ENCODE measurements at regions not wholly inside any gene's neighbourhood (a gene's known extent, or its start where the extent isn't known, plus 50 kb on each side); places are given as distances from the start of the nearest gene placed in this dataset.

DNA sequence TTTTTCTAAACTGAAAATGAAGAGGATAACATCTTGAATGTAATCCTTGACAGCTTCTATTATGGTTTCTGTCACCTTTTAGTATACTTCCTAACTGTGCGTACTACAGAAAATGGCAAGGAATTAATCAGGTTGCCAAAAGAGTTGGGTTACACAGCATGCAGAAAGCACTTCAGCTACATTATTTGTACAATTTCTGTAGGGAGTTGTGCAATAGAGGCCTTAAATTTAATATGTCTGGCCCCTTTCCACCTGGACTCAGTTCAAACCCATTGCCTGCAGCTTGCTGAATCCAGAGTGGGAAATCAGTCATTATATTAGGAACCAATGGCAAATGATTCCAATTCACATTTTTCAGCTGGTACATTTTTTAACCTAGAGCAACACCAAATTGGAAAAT is 549.7 kb downstream of the CSNK1G3 start:
- DNase-seq (ENCODE audit: low spot score): no peak

DNA sequence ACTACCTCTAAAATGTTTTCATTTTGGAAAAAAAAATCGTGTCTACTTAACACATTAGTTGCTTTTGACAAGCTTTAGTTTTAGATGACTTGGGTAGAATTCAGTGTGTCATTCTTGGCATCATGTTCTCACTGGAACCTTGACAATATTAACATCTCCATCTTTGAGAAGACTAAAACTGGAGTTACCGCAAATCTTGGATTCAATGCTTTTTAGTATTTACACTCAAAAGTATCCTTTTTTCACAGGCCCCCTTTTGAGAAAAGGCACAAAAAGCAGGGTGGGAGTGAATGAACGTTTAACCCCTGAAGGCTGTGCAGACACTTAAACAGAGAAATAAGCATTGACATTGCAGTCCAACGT is 549.1 kb downstream of the CSNK1G3 start:
- no peak for DNase-seq (ENCODE audit: low spot score)

DNA sequence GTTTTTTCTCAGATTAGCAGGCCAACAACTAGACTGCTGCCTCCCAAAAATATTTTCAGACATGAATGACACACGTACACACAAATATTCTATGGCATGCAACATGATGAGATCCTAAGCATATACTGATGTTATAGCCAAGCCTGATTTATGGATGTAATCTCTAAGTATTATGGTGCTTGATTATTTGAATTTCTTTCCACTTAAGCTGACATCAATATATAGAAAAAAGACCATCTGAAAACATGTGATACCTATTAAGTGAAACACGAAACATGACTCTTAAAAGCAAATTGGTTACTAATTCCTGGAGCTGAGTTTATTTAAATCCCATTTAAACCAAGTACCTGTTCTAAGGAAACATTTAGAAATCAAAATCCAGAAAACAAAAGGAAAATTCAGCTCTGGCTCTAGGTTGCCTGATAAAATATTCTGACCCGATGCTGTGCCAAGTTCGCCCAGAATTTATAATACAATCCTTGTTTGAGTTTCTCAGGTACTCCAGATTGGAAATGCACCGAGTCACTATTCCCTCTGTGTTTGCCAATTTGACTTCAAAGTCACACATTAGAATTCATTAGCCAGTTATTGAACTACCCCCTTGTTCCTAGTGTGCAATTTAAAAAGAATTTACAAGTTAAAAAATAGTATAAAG is 548.6 kb downstream of the CSNK1G3 start:
- no peak for DNase-seq (ENCODE audit: low spot score)

DNA sequence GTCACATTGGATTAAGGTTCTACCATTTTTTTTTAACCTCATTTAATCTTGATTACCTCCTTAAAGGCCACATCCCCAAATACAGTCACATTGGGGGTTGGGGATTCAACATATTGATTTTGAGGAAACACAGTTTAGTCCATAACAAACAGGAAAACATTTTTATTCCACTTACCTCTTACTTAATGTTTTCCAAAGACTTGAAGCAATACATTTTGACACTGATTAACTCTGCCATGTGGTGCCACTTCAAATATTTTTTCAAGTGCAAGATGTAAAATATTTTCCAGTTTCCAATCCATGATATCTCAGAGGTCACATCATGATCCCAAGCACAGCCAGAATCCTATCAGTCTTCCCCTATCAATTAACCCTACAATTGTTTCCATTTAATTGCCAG is 548.0 kb downstream of the CSNK1G3 start:
- no peak for DNase-seq (ENCODE audit: low spot score)

DNA sequence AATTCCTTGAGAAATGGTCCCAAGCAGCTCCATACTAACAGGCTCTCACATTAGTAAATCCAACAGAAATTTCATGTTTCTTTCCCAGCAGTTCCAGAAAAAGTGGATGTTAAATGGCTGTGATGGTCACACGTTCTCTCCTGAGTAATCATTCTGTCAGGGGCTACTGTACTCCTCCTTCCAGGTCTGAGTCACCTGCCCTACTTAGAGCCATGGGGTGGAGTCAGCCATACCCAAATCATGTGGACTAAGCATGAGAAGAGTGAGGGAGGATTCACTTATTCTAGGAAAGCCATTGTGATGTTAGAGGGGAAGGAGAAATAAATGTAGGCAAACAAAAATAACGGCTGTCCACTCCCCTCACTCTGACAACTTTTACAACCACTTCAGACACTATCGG is 547.2 kb downstream of the CSNK1G3 start:
- DNase-seq (ENCODE audit: low spot score): no peak

DNA sequence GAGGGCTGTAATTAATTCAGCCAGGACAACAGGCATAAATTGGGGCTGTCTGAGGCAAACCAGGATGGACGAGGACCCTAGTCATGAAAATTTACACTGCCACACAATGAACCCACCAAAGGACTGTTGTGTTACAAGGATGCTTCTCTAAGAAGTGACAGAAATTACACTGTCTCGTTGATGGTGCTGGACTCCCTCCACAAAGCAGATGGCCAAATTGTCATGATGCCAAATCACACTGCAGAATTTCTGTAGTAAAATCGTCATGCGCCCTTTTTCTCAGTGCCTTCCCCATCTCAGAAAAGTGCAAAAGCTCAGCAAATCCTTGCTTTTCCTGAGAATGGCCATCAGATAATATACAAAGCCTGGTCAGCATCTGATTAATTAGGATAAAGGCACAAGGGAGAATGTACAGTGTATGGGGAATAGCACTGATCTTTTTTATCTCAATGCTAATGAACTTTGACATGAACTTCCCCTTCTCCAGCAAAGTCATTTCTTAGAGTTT is 545.8 kb downstream of the CSNK1G3 start:
- DNase-seq (ENCODE audit: low spot score): peak; percentile 73

DNA sequence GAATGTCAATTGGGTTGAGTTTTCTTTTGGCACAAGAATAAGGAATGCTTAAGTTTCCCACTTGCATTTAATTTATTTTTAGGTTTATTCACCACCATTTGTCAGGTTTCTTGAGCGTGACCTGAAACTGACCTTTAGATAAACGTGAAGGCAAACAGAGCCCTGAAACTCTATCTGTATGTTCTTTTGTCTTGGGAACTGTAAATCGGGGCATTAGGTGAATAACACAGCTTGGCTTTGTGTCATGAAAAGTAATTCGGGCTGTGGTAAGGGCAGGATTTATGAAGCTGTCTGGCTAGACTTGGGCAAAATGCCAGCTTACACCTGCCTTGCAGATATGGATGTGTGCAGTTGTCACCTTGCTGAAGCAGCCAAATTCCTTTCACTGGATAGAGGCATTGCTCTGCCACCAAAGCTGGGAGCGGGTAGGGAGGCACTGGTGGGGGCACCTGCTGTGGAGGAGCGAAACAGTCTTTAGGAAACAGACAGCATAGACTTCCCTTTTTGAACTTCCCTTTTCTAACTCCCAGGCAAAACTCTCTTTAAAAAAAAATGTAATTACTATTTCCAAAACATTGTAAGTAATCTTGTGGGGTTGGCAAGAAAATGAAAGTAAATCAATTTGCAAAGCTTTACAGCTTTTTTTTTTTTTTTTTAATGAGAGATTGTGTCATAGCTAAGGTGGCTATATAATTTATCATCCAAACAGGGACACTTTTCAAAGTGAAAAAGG is 545.2 kb downstream of the CSNK1G3 start:
- DNase-seq (ENCODE audit: low spot score): peak; percentile 58

DNA sequence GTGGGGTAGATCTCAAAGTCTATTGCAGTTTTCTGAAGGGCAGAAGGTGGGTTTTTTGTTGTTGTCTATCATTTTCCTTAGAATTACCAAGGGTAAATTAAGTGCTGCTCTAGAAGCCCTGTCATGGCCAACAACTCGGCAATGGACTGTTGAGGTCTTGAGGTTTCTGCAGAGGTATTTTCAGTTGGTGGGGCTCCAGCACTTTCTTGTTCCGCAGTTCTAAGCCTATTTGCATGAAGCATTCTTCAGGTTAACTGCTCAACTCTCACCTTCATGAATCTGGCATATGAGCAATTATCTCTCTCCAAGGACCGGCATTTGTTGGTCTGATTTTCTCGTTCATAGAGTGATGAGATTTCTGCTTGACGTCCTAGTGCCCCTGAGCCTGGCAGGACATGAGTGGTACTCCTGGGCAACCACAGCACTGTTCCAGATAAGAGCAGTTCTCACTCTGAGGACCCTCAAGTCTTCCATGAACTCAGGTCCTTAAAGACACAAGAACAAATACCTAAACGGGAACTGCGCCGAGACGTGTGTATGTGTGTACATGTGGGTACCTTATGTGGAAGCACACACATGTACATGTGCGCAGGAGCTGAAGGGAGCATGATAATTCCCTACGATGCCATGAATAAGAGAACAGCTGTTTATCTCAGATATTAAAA is 544.5 kb downstream of the CSNK1G3 start:
- peak; percentile 19 for DNase-seq (ENCODE audit: low spot score)

DNA sequence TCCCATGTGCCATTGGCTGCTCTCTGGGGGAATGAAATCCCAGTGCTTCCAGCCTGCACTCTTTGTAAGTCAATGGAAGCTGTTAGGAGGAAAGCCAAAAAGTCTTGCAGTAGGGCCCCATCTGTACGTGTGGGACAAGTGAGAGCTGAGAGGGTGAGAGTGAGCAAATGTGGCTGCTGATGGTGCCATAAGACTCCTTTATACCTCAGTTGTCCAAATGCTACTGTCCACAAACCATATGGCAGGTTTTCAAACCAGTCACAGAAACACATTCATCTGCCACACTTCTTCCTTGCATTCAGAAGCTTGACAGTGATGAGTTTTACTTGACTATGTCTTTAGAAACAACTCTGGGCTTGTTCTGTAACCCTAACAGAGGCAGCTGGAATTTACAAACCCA is 543.8 kb downstream of the CSNK1G3 start:
- no peak for DNase-seq (ENCODE audit: low spot score)

DNA sequence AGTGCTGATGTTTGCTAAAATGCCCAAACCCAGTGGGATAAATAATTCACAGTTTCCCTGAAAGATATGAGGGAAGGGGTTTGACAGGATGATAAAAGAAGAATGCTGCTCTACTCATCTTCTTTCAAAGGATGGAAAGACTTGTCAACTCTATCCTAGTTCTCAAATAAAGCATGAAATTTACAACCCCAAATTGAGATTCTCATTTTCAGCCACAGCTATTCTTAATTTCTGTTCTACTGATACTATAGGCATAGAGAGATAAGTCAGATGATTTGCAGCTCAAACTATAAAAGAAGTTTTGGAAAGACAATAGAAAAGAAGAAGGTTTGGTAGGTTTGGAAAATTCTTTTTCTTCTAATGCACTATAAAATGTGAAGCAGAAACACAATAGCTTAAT is 542.6 kb downstream of the CSNK1G3 start:
- no peak for DNase-seq (ENCODE audit: low spot score)

DNA sequence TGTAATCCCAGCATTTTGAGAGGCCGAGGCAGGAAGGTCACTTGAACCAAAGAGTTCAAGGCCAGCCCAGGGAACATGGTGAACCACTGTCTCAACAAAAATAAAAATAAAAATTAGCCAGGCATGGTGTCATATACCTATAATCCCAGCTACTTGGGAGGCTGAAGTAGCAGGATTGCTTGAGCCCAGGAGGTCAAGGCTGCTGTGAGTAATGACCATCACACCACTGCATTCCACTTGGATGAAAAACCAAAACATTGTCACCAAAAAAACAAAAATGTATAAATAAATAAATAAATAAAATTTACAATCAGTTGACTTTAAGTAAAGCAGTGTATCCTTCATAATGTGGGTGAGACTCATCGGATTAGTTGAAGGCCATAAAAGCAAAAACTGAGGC is 541.4 kb downstream of the CSNK1G3 start:
- no peak for DNase-seq (ENCODE audit: low spot score)

DNA sequence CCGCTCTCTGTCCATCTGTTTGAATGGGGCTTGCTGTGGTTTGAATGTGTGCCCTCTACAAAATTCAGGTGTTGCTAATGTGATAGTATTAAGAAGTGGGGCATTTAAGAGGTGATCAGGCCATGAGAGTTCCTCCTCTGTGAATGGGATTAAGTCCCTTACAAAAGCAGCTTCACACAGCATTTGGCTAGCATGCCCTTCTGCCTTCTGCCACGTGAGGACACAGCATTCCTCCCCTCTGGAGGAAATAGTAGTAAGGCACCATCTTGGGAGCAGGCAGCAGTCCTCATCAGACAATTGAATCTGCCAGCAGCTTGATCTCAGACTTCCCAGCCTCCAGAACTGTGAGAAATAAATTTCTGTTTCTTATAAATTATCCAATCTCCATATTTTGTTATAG is 540.2 kb downstream of the CSNK1G3 start:
- no peak for DNase-seq (ENCODE audit: low spot score)

DNA sequence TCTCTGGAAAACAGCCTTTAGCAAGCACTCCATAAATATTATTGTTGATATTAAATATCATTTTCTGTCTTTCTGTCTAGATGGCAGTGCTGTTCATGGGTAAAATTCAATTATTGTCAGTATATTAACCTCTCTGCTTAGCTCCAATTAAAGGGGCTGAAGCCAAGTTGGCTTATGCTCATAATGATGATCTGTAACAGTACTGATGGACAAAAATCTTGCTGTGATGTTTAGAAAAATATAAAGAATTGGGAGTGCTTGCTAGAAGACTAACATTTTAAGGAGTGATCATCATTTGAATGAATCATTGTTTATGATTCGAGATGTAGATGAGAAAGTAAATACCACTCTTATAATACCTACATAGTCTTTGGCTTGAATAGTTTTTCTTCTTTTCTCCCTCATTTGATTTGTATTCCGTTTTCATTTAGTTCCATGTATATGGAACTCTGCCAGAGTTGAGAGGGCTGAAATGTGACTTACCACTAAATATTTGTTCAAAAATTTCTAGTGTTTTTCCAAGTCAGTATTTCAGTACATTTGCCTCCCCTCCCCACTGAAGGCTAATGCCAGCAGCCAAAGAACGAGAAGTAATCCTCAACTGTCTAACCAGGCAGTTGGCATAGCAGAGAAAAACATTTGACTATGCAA is 538.3 kb downstream of the CSNK1G3 start:
- no peak for DNase-seq (ENCODE audit: low spot score)

DNA sequence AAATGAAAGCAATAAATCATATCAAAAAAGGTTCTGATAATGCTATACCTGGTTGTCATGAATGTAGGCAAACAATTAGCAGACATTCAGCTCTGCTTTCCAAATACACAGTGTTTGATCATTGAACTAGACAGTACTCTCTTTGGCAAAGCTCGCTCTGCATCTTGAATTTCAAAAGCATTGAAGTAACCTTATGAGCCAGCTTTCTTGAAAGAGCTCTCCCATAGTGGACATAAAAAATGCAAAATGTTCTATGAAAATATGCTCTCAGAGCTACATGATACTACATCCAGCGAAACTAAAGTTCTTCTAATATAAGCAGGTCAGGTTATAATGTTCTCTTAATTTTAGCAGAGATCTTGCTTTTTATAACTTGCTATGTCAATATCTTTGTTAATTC is 533.4 kb downstream of the CSNK1G3 start:
- no peak for DNase-seq (ENCODE audit: low spot score)

DNA sequence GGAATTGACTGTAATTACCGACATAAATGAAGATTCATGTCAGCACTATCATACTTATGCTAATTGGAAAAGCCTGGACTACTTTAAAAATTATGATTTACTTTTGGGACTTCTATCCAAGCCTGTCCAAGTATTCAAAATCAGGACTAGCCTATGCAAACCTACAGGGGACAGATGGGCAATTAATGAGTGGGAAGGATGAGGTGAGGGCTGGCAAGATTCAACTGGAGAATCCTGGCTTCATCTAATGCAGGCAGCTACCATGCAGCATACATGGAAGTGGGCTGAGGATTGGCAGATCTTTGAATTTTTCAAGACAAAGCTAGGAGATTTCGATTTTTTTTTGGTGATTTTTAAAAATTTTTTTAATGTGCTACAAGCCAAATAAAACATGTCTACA is 532.6 kb downstream of the CSNK1G3 start:
- no peak for DNase-seq (ENCODE audit: low spot score)

DNA sequence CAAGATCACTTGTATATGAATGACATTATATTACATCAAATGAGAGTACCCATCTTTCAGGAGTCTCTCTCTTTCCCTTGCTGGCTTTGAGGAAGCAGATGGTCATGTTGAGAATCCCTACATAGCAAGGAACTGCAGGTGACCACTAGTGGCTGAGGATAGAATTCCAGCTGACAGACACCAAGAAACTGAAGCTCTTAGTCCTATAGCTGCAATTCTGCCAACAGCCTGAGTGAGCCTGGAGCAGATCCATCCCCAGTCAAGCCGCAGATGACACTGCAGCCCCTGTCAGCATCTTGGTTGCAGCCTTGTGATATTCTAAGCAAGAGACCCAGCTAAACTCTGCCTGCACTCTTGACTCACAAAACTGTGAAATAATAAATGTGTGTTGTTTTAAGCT is 531.5 kb downstream of the CSNK1G3 start:
- no peak for DNase-seq (ENCODE audit: low spot score)

DNA sequence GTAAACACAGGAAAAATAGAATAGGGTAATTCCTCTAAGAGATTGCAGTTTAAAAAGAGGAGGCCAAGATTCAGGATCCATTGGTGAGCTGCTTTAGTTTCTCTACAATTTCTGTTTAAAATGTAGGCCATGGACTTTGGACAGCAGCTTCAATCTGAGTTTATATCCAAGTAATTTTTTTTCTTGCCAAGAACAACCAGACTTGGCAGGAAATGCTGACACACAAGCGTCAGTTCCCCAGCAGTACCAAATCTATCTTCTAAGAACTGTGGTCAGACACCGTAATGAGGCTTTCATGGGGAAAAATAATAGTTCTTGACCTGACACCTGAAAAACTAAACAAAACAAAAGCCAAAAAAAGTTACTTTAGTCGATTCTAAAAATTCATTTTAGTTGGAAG is 528.8 kb downstream of the CSNK1G3 start:
- DNase-seq (ENCODE audit: low spot score): peak; percentile 69

DNA sequence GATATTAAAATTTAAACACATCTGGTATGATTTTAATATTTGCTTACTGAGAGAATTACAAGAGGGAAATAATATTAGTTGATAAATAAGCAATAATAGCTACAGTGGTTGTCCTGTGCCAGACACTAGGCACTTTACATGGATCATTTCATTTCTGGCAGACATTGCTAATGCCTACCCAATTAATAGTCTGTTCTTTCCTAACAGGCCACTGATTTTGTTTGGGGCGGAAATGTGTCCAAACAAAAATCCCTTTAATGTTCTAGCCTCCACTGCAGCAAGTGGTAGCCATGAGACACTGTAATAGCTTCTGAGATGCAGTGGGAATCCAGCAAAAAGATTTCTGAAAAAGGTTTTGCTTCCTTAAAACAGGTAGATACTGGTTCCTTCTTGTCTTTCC is 527.4 kb downstream of the CSNK1G3 start:
- DNase-seq (ENCODE audit: low spot score): no peak

DNA sequence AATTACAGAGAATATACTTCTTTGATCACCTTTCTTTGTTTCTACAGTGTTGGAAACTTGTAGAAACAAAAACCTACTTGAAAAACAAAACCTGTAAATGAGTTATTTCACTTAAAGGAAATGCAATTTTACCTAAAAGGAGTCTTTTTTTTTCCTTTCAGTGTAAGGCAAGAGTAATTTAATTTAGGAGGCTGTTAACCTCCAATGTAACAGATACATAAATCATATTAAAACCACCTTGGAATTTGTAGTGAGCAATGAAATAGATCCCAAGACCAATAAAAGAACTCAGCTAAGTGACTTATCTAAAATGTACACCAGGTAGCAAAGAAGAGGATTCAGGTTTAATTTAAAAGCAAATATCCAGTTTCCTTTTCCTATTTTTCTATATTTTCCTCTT is 524.8 kb downstream of the CSNK1G3 start:
- no peak for DNase-seq (ENCODE audit: low spot score)

DNA sequence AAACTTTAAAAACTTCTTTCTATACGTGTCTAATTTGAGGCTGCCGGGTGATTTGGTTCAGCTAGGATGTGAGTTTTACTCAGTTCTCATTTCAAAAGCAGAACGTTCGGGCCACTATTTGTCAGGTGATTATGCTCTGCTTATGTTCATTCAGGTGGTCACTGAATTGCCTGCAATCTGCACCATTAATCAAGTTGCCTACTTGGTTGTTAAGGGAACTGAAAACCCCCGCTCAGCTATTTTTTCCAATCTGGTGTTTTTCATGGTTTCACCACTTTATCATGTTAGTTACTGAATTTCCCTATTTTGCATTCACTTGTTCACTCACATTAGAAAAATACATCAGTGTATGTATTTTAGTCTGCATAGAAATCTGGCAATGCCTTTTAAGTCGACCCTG is 523.0 kb downstream of the CSNK1G3 start:
- DNase-seq (ENCODE audit: low spot score): no peak

DNA sequence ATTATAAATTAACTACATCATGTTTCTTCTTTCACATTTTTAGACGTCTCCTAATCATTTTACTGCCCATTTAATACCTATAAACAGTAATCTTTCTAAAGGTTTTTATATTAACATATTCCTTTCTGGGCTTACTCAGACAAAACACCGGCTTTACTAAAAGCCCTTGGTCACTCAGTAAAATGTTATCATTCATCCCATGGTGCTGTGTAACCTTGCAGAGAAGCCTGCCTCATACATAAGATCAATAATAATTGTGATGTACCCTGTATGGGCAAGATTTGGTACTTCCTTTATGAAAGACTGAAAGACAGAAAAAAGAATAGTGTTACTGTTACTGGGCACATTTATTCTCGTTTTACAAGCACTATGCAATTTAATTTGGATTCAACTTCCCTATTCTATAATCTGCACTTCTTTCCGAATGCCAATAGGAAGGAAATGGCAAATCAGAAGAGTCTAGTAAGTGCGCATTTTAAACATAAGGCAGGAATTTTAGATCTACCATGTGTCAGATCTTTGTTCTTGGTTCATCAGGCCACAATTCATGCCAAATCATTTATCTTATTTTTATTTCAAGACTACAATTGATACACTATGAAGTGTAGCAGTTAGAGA is 522.2 kb downstream of the CSNK1G3 start:
- no peak for DNase-seq (ENCODE audit: low spot score)

DNA sequence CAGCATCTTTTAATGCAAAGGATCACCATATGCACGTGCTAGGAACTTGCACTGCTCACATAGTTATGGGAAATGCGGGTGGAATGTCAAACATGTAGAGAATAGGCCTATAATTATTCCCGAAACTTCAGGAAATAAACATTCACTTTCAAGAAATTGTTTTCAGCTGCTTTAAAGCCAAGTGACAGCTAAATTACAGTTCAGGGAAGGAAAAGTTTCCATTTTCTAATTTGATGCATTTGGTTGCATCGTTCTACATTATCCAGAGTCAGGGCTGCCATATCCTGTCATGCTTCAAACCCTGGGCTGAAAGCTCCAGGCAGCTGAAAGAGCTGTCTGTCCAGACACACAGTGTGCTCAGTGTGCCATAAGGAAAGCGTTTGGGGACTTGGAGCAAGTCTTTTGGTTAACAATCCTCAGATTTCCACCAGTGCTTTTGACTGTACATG is 518.1 kb downstream of the CSNK1G3 start:
- peak; percentile 29 for DNase-seq (ENCODE audit: low spot score)

Measured in Ammon's horn (tissue), 1 donor.